Colonic mucosa (tissue), 4 donors: ENCODE measurements at regions not wholly inside any gene's neighbourhood (a gene's known extent, or its start where the extent isn't known, plus 50 kb on each side); places are given as distances from the start of the nearest gene placed in this dataset.

Experiments used
- DNase-seq: peaks from one replicate; pipeline ENCODE4 v3.0.0-alpha.2; 2020
- H3K27ac ChIP-seq: fragments of 200-600 bp; one replicate; pipeline ENCODE4 v1.8.0; 2021
- H3K27me3 ChIP-seq: fragments of 200-600 bp; one replicate; pipeline ENCODE4 v1.8.0; 2021
- H3K36me3 ChIP-seq: fragments of 200-600 bp; one replicate; pipeline ENCODE4 v1.8.0; 2021
- H3K4me1 ChIP-seq: fragments of 200-600 bp; one replicate; pipeline ENCODE4 v1.8.0; 2021; ENCODE audit warnings: mild to moderate bottlenecking
- H3K4me3 ChIP-seq: fragments of 200-600 bp; one replicate; pipeline ENCODE4 v1.8.0; 2021
- H3K9ac ChIP-seq, 2 donors: one replicate each; pipeline ENCODE4 v1.7.0; 2013; ENCODE audit warnings: control low read depth in 2 of 2, low read depth in 2 of 2, low read length in 2 of 2
- H3K9me3 ChIP-seq: fragments of 200-600 bp; one replicate; pipeline ENCODE4 v1.8.0; 2021
- intact Hi-C: fragments of 100-400 bp; cut with DNase I; formaldehyde crosslinking; loops from one replicate; pipeline ENCODE4 v1.14.1; 2022
- TF ChIP-seq, protein P1 (sequence below): fragments of 200-600 bp; IDR thresholded peaks from one replicate; pipeline ENCODE4 v1.8.0; 2022; ENCODE audit warnings: antibody characterized with exemption, mild to moderate bottlenecking
- donor health status: healthy.
- donor health status: DM: no; HTN: no; CAD: no.
- donor health status: DM: no; HTN: no; CAD: no.

DNA sequence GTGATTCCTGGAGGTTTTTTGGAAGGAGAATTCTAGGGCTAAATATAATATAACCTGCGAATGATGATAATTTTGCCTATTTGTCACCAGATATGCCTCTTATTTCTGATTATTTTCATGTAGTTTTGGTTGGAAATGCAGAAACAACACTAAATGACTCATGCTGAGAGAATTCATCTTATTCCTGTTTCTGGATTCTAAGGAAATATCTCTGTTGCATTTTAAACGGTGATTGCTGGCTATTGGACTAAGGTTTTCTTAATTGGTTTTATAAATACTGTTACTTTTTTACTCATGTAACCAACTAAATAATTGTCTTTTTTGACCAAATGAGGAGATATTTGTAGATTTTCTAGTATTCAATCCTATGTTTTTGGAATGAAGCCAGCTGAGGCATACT, 204.9 kb upstream of the NPSR1 start:
- Histone ChIP-seq H3K36me3 (no peaks in the 10 kb centered on the region), H3K27me3 (no peaks in the 10 kb centered on the region), H3K9me3 (no peaks in the 10 kb centered on the region), H3K9ac (no peak overlapping the region), H3K4me1 (no peaks in the 10 kb centered on the region), H3K27ac (no peak overlapping the region), H3K4me3 (no peak overlapping the region)
- no peak for DNase-seq
- intact Hi-C loops = no loop called here
- TF ChIP-seq, protein P1, sequence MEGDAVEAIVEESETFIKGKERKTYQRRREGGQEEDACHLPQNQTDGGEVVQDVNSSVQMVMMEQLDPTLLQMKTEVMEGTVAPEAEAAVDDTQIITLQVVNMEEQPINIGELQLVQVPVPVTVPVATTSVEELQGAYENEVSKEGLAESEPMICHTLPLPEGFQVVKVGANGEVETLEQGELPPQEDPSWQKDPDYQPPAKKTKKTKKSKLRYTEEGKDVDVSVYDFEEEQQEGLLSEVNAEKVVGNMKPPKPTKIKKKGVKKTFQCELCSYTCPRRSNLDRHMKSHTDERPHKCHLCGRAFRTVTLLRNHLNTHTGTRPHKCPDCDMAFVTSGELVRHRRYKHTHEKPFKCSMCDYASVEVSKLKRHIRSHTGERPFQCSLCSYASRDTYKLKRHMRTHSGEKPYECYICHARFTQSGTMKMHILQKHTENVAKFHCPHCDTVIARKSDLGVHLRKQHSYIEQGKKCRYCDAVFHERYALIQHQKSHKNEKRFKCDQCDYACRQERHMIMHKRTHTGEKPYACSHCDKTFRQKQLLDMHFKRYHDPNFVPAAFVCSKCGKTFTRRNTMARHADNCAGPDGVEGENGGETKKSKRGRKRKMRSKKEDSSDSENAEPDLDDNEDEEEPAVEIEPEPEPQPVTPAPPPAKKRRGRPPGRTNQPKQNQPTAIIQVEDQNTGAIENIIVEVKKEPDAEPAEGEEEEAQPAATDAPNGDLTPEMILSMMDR = no peak

DNA sequence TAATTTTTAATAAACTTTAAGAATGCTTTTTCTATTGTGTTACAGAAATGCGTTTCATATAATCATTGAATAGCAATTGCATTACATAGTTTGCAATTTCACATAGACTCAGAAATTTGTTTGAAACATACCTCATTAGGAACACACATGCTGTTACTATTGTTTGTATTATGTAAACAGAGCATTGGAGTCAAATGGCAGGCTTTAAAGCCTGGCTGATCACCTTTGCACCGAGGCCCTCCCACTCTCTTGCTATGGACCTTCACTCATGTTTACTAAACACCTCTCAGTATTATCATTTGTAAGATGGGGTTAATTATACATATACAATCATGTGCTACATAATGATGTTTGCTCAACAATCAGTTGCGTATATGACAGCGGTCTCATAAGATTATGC, 203.6 kb upstream of the NPSR1 start:
- no peaks in the 10 kb centered on the region for H3K4me1 ChIP-seq
- no peaks in the 10 kb centered on the region for H3K27me3 ChIP-seq
- H3K4me3 ChIP-seq = no peak overlapping the region
- H3K9ac ChIP-seq = no peak overlapping the region
- H3K27ac ChIP-seq = no peak overlapping the region
- H3K9me3 ChIP-seq = no peaks in the 10 kb centered on the region
- H3K36me3 ChIP-seq = no peaks in the 10 kb centered on the region
- TF ChIP-seq, protein P1 = no peak
- intact Hi-C loops = no loop called here
- DNase-seq = no peak

DNA sequence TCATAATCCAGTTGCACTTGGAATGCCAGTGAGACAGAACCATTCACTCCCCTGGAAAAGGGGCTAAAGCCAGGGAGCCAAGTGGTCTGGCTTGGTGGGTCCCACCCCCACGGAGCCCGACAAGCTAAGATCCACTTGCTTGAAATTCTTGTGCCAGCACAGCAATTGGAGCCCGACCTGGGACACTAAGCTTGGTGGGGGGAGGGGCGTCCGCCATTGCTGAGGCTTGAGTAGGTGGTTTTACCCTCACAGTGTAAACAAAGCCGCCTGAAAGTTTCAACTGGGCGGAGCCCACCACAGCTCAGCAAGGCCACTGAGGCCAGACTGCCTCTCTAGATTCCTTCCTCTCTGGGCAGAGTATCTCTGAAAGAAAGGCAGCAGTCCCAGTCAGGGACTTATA, 200.7 kb upstream of the NPSR1 start:
- H3K4me3 ChIP-seq = no peak overlapping the region
- DNase-seq = no peak
- H3K27me3 ChIP-seq = no peaks in the 10 kb centered on the region
- intact Hi-C loops = no loop called here
- H3K27ac ChIP-seq = no peak overlapping the region
- no peaks in the 10 kb centered on the region for H3K4me1 ChIP-seq
- H3K9ac ChIP-seq = no peak overlapping the region
- no peaks in the 10 kb centered on the region for H3K36me3 ChIP-seq
- TF ChIP-seq, protein P1 = no peak
- no peaks in the 10 kb centered on the region for H3K9me3 ChIP-seq

DNA sequence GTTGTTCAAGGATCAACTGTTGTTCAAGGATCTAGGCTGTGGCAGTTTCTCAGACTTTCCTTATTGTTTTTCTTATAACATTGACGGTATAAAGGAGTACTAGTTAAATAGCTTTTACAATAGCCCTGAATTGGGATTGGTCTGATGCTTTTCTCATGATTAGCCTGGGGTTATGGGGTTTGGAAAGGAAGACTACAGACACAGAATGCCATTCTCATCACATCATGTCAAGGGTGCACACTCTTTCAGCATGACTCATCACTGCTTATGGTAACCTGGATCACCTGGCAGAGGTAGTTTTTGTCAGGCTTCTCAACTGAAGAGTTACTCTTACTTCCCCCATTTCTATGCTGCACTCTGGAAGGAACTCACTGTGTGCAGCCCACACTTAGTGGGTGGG, 194.2 kb upstream of the NPSR1 start:
- TF ChIP-seq, protein P1 = no peak
- DNase-seq = no peak
- Histone ChIP-seq H3K9me3 (no peaks in the 10 kb centered on the region), H3K4me1 (no peaks in the 10 kb centered on the region), H3K9ac (no peak overlapping the region), H3K4me3 (no peak overlapping the region), H3K27me3 (no peaks in the 10 kb centered on the region), H3K27ac (no peak overlapping the region), H3K36me3 (no peaks in the 10 kb centered on the region)
- intact Hi-C loops = no loop called here

DNA sequence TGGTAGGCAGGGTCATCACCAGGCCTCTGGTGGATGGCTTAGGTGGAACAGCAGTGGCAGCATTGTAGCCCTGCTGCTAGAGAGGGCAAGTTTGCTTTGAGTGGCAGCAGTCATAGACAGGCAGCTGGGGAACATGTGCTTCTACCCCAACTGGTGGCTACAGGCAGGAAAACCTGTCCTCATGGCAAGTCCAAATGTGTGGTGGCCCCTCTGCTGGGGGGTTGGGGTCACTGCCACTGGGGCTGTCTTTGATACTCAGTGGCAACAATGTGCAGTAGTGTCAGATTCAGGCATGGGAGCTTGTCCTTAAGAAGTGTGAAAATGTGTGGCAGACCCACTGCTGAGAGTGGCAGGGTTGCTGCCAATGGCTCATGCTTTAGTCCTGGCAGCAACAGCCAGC, 186.2 kb upstream of the NPSR1 start:
- Histone ChIP-seq H3K4me3 (no peak overlapping the region), H3K27me3 (no peaks in the 10 kb centered on the region), H3K27ac (no peak overlapping the region), H3K9ac (no peak overlapping the region), H3K36me3 (no peaks in the 10 kb centered on the region), H3K4me1 (no peaks in the 10 kb centered on the region), H3K9me3 (no peaks in the 10 kb centered on the region)
- intact Hi-C loops = no loop called here
- no peak for DNase-seq
- TF ChIP-seq, protein P1 = no peak

DNA sequence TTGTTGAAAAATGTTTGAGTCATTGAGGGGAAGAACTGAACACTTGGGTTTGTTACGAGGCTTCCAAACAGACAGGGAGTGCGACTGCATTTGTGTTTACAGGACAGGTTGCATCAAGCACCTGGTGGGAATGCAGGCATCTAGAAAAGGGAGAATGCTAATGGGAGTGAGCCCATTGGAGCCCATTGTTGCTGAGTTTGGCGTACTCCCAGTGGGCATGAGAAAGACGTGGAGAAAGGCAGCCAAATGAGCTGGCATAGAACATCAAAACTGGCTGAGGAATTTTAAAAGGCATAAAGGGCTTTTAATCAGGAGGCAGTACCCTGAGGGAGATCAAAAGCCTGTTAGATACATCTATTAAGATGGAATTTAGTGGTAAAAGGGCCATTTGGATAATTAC, 171.6 kb upstream of the NPSR1 start:
- no peaks in the 10 kb centered on the region for H3K36me3 ChIP-seq
- no peak for DNase-seq
- no peaks in the 10 kb centered on the region for H3K27me3 ChIP-seq
- no peaks in the 10 kb centered on the region for H3K4me1 ChIP-seq
- no peaks in the 10 kb centered on the region for H3K9me3 ChIP-seq
- H3K9ac ChIP-seq = no peak overlapping the region
- H3K27ac ChIP-seq = no peak overlapping the region
- no peak overlapping the region for H3K4me3 ChIP-seq
- TF ChIP-seq, protein P1 = no peak
- intact Hi-C loops = no loop called here
